Mesendoderm (in vitro differentiated cells): ENCODE measurements at regions not wholly inside any gene's neighbourhood (a gene's known extent, or its start where the extent isn't known, plus 50 kb on each side); places are given as distances from the start of the nearest gene placed in this dataset.

Source experiments
- DNase-seq: peaks from one replicate; pipeline ENCODE4 v3.0.0; 2013
- H2AK5ac ChIP-seq: 2 replicates; pipeline ENCODE4 v1.6.1; 2013; ENCODE audit warnings: low read length, inconsistent platforms
- H2BK120ac ChIP-seq: 2 replicates; pipeline ENCODE4 v1.6.1; 2013; ENCODE audit warnings: low read depth, mild to moderate bottlenecking, low read length, moderate library complexity, mixed read lengths
- H2BK15ac ChIP-seq: replicated peaks from 2 replicates; pipeline ENCODE4 v1.6.1; 2013; ENCODE audit warnings: low read depth, mild to moderate bottlenecking, moderate library complexity
- H2BK5ac ChIP-seq: 2 replicates; pipeline ENCODE4 v1.6.1; 2013; ENCODE audit warnings: low read length, inconsistent platforms
- H3K18ac ChIP-seq: 2 replicates; pipeline ENCODE4 v1.6.1; 2013; ENCODE audit warnings: mild to moderate bottlenecking, low read length, mixed read lengths
- H3K23ac ChIP-seq: one replicate; pipeline ENCODE4 v1.6.1; 2013; ENCODE audit warnings: low read length
- H3K27ac ChIP-seq: 2 replicates; pipeline ENCODE4 v1.5.1; 2013; ENCODE audit warnings: low read depth, mild to moderate bottlenecking, inconsistent platforms, low read length, moderate library complexity
- H3K27me3 ChIP-seq: 2 replicates; pipeline ENCODE4 v1.6.1; 2013; ENCODE audit warnings: low read length, control low read depth, mild to moderate bottlenecking, inconsistent platforms; ENCODE audit not compliant: insufficient read depth, poor library complexity
- H3K36me3 ChIP-seq: 2 replicates; pipeline ENCODE4 v1.6.1; 2013; ENCODE audit warnings: low read length, inconsistent platforms; ENCODE audit not compliant: control insufficient read depth, insufficient read depth
- H3K4ac ChIP-seq: one replicate; pipeline ENCODE4 v1.6.1; 2013; ENCODE audit warnings: low read depth, mild to moderate bottlenecking, low read length, moderate library complexity
- H3K4me1 ChIP-seq: 2 replicates; pipeline ENCODE4 v1.6.1; 2013; ENCODE audit warnings: low read depth, low read length, inconsistent platforms; ENCODE audit not compliant: control insufficient read depth
- H3K4me2 ChIP-seq: 2 replicates; pipeline ENCODE4 v1.6.1; 2013; ENCODE audit warnings: low read length
- H3K4me3 ChIP-seq: 2 replicates; pipeline ENCODE4 v1.5.1; 2013; ENCODE audit warnings: mild to moderate bottlenecking, low read length
- H3K56ac ChIP-seq: one replicate; pipeline ENCODE4 v1.6.1; 2013; ENCODE audit warnings: low read length
- H3K79me1 ChIP-seq: 2 replicates; pipeline ENCODE4 v1.6.1; 2013; ENCODE audit warnings: low read length, inconsistent platforms
- H3K79me2 ChIP-seq: 2 replicates; pipeline ENCODE4 v1.6.1; 2013; ENCODE audit warnings: mild to moderate bottlenecking, low read length; ENCODE audit not compliant: control insufficient read depth, insufficient read depth
- H3K9ac ChIP-seq: 2 replicates; pipeline ENCODE4 v1.6.1; 2013; ENCODE audit warnings: low read length, inconsistent platforms
- H4K5ac ChIP-seq: one replicate; pipeline ENCODE4 v1.6.1; 2013; ENCODE audit warnings: low read length
- H4K8ac ChIP-seq: one replicate; pipeline ENCODE4 v1.6.1; 2013; ENCODE audit warnings: low read depth, mild to moderate bottlenecking, control low read depth, low read length, moderate library complexity
- WGBS: extraction: QIAGEN DNeasy Blood & Tissue Kit; methylation state at CpG from one replicate; pipeline ENCODE4 v1.1.7; 2013; ENCODE audit warnings: low lambda C conversion rate, missing lambda C conversion rate; ENCODE audit not compliant: insufficient coverage; ENCODE audit errors: extremely low coverage; 5-methylcytosine and 5-hydroxymethylcytosine counted together

DNA sequence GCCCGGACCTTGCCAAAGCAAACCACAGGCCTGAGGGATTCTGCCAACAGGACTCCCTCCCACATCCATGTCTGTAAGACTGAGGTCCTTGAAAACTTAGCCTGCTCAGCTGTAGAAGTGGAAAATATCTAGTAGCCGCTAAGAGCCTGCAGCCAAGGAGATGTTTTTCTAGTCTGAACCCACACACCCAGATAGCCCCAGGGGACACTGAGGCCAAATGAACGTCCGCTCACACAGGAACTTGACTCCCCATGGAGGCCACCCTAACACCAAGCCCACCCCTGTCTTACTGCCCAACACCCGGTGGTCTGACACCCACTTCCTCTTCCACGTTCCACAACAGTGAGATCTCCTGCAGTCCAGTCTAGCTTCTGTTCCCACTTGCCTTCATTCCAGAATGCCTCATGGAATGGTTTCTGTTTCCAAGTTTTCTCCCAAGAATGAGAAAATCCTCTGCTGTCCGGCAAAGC is 174.8 kb downstream of the PLPP3 start:
- Histone ChIP-seq H3K4me3 (no peak overlapping the region), H3K79me1 (no peaks in the 10 kb centered on the region), H3K56ac (no peak overlapping the region), H3K79me2 (no peaks in the 10 kb centered on the region), H3K36me3 (no peaks in the 10 kb centered on the region), H2BK15ac (no peak overlapping the region), H3K9ac (no peak overlapping the region), H3K18ac (no peak overlapping the region), H4K8ac (no peak overlapping the region), H4K5ac (no peak overlapping the region), H3K4ac (no peak overlapping the region), H2BK5ac (no peak overlapping the region), H2AK5ac (no peak overlapping the region), H3K23ac (no peak overlapping the region), H3K27ac (no peak overlapping the region), H3K4me1 (no peaks in the 10 kb centered on the region), H3K4me2 (no peak overlapping the region), H3K27me3 (no peaks in the 10 kb centered on the region), H2BK120ac (no peak overlapping the region)
- DNase-seq: no peak
- no CpG with 5 or more reads among the region's 7 CpGs for WGBS

DNA sequence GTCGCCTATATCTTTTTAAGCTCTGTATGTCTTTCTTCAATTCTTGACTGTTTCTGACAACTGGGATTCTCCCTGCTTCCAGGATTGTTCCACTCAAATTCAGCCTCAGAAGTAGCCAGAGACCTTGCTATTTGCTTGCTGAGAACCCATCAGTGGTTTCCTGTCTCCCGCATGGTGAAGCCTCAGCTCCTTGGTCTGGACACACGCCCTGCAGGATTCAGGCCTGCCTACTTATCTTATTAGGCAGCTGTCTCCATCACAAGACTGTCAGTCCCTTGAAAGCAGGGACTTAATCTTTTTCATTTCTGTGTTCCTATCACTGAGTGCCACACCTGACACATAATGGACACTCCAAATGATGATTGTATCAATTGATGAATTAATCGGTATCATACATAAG is 175.3 kb downstream of the PLPP3 start:
- Histone ChIP-seq H3K9ac (no peak overlapping the region), H3K27ac (no peak overlapping the region), H4K8ac (no peak overlapping the region), H4K5ac (no peak overlapping the region), H3K23ac (no peak overlapping the region), H3K27me3 (no peaks in the 10 kb centered on the region), H2BK5ac (no peak overlapping the region), H3K4me2 (no peak overlapping the region), H3K36me3 (no peaks in the 10 kb centered on the region), H2BK120ac (no peak overlapping the region), H3K18ac (no peak overlapping the region), H3K79me1 (no peaks in the 10 kb centered on the region), H2BK15ac (no peak overlapping the region), H3K79me2 (no peaks in the 10 kb centered on the region), H3K4ac (no peak overlapping the region), H3K56ac (no peak overlapping the region), H3K4me1 (peaks cover 4% of the 10 kb centered on the region), H3K4me3 (no peak overlapping the region), H2AK5ac (no peak overlapping the region)
- WGBS: no CpG with 5 or more reads among the region's 4 CpGs
- no peak for DNase-seq

GRCh38 chr1:56403321-56403720 is 176.0 kb downstream of the PLPP3 start:
- Histone ChIP-seq H3K27ac (no peak overlapping the region), H3K79me2 (no peaks in the 10 kb centered on the region), H3K27me3 (no peaks in the 10 kb centered on the region), H2AK5ac (no peak overlapping the region), H3K4me3 (no peak overlapping the region), H4K5ac (no peak overlapping the region), H3K4ac (no peak overlapping the region), H3K4me2 (no peak overlapping the region), H3K36me3 (no peaks in the 10 kb centered on the region), H2BK120ac (no peak overlapping the region), H3K4me1 (peaks cover 6% of the 10 kb centered on the region), H2BK15ac (no peak overlapping the region), H3K9ac (no peak overlapping the region), H4K8ac (no peak overlapping the region), H3K23ac (no peak overlapping the region), H3K79me1 (no peaks in the 10 kb centered on the region), H3K18ac (no peak overlapping the region), H2BK5ac (no peak overlapping the region), H3K56ac (no peak overlapping the region)
- no peak for DNase-seq
- no CpG with 5 or more reads among the region's 4 CpGs for WGBS

- no peaks in the 10 kb centered on the region for H3K27me3 ChIP-seq
- H3K4me3 ChIP-seq: no peak overlapping the region
- no peaks in the 10 kb centered on the region for H3K79me1 ChIP-seq
- H3K18ac ChIP-seq: no peak overlapping the region
- H3K4me1 ChIP-seq: peaks cover 14% of the 10 kb centered on the region
- no peak overlapping the region for H2BK5ac ChIP-seq
- WGBS: no CpG with 5 or more reads among the region's 1 CpG
- H4K8ac ChIP-seq: no peak overlapping the region
- no peak for DNase-seq
- no peaks in the 10 kb centered on the region for H3K36me3 ChIP-seq
- no peaks in the 10 kb centered on the region for H3K79me2 ChIP-seq
- H3K9ac ChIP-seq: no peak overlapping the region
- no peak overlapping the region for H4K5ac ChIP-seq
- H3K4ac ChIP-seq: no peak overlapping the region
- peak overlapping the region; percentile 23 for H2BK15ac ChIP-seq
- H3K23ac ChIP-seq: no peak overlapping the region
- no peak overlapping the region for H2BK120ac ChIP-seq
- no peak overlapping the region for H3K56ac ChIP-seq
- H2AK5ac ChIP-seq: no peak overlapping the region
- no peak overlapping the region for H3K27ac ChIP-seq
- H3K4me2 ChIP-seq: no peak overlapping the region
Observed at GRCh38 chr1:56401191-56401590, 178.2 kb downstream of the PLPP3 start.

DNA sequence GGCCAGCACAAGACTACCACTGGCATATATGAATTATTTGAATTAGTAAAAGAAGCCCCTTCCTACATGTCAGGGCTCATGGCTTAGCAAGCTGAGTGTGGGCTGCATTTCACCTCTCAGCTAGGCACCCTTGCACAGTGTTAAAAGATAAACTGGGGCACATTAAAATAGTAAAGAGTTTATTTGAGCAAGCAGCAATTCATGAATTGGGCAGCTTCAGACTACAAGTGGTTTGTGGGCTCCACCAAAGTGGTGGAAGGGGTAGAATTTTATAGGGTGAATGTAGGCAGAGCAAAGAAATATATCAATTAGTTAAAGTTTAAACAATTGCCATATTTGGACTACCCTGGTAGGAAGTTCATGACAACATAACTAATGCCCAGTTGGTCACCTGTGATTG is 178.8 kb downstream of the PLPP3 start:
- Histone ChIP-seq H3K27ac (no peak overlapping the region), H3K4me3 (no peak overlapping the region), H3K27me3 (no peaks in the 10 kb centered on the region), H3K79me2 (no peaks in the 10 kb centered on the region), H3K23ac (no peak overlapping the region), H3K36me3 (no peaks in the 10 kb centered on the region), H3K9ac (no peak overlapping the region), H3K56ac (no peak overlapping the region), H2BK15ac (no peak overlapping the region), H3K4ac (no peak overlapping the region), H4K8ac (no peak overlapping the region), H3K79me1 (no peaks in the 10 kb centered on the region), H2BK5ac (no peak overlapping the region), H2BK120ac (no peak overlapping the region), H3K4me2 (no peak overlapping the region), H3K4me1 (peaks cover 15% of the 10 kb centered on the region), H2AK5ac (no peak overlapping the region), H4K5ac (no peak overlapping the region), H3K18ac (no peak overlapping the region)
- DNase-seq: no peak

DNA sequence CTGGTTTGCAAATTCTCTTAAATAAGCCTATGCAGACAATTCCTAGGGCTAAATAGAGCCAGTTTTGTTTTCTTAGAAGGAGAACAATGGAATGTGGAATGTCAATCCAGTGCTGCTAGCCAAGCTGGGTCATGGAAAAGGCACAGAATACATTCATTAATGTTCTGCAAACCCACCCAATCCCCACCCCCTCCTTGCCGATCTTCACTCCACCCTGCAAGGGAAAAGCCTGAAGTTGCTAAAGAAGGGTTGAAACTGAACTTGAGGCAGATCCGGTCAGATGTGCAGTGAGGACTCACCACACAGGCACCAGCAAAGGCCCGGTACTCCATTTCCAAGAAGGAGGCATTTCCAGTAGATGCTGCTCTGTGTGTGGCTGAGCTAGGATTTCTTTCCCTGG is 179.6 kb downstream of the PLPP3 start:
- no peaks in the 10 kb centered on the region for H3K79me2 ChIP-seq
- no peak overlapping the region for H3K56ac ChIP-seq
- no peak overlapping the region for H3K9ac ChIP-seq
- H3K79me1 ChIP-seq: no peaks in the 10 kb centered on the region
- H3K18ac ChIP-seq: no peak overlapping the region
- H3K4ac ChIP-seq: no peak overlapping the region
- H3K4me3 ChIP-seq: no peak overlapping the region
- no peak overlapping the region for H3K27ac ChIP-seq
- no peak overlapping the region for H2BK15ac ChIP-seq
- DNase-seq: no peak
- H3K27me3 ChIP-seq: no peaks in the 10 kb centered on the region
- no CpG with 5 or more reads among the region's 3 CpGs for WGBS
- no peak overlapping the region for H2AK5ac ChIP-seq
- H4K8ac ChIP-seq: no peak overlapping the region
- no peak overlapping the region for H3K23ac ChIP-seq
- no peak overlapping the region for H2BK120ac ChIP-seq
- no peaks in the 10 kb centered on the region for H3K36me3 ChIP-seq
- no peak overlapping the region for H4K5ac ChIP-seq
- H3K4me2 ChIP-seq: no peak overlapping the region
- H3K4me1 ChIP-seq: peaks cover 15% of the 10 kb centered on the region
- no peak overlapping the region for H2BK5ac ChIP-seq
